GM18907 (cell line): ENCODE measurements at regions not wholly inside any gene's neighbourhood (a gene's known extent, or its start where the extent isn't known, plus 50 kb on each side); places are given as distances from the start of the nearest gene placed in this dataset.
"Not testable (repeated sequence)": the region's sequence is repeated elsewhere in the genome, so short reads cannot be mapped to it uniquely, and the experiment has no call there.

Experiments used
- ATAC-seq: cut with Tn5 transposase; IDR thresholded peaks from one replicate; pipeline ENCODE4 v1.9.1; 2021; ENCODE audit warnings: mild to moderate bottlenecking, moderate library complexity; ENCODE audit not compliant: unreplicated experiment

DNA sequence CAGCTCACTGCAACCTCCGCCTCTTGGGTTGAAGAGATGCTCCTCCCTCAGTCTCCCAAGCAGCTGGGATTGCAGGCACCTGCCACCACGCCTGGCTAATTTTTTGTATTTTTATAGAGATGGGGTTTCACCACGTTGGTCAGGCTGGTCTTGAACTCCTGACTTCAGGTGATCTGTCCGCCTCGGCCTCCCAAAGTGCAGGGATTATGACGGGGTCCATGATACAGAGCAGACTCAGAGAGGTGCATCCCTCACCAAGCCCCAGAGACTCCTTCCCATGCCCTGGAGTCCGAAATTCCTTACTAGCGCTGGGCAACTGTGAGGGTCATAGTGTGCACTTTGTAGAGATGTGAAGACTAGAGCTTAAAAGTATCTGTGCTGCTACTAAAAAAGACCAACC, 99.8 kb upstream of the IRX4 start:
- not testable (repeated sequence) for ATAC-seq

DNA sequence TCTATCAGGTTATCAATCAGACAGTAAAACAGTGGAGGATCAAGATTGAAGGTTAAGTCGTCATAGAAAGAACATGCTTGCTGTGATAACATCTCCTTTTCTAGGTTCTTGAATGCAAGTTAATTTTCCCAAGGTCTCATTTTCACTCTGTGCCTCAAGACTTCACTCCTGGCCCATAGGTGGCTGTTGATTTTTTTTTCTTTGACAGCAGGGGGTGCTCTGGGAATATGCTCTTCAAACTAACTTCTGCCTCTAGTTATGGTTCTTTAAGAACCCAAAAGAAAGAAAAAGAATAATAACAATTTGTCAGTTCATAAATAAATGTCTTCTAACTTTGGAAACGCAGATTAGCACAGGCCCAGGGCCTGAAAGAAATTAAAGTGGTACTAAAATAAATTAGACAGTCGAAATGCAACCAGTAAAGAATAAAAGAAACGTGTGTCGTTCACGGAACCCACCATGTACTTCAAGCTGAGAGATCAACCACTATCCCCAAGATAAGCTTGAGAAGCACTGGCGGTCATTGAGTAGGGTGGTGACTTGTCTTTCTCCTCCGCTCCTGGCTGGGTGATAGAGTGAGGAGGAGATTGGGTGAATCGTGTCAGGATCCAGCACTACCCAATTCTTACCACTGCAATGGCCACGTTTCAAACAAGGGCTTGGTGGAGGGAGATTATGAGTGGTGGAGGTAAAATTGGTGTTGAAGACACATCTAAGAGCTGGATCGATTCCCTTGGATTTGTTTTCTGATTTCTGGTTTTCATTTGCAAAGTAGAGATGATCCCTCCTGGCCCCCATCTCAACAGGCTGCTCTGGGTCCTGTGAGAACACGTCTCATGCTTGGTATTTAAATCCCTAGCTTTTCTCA, 93.4 kb upstream of the IRX4 start:
- ATAC-seq: no peak

DNA sequence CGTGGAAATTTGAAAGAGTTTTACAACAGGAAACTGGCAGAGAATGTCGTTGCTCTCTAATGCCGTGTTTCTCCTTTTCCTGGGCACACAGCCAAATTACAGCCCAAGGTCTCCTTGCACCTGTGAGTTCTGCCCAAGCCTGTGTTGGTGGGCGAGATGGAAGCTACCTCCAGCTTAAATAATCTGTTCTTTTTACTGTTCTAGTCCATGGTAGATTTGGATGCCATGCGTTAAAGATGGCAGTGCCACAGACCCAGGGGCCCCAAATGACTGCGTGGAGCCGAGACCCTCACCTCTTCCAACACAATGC, 92.6 kb upstream of the IRX4 start:
- ATAC-seq: no peak

DNA sequence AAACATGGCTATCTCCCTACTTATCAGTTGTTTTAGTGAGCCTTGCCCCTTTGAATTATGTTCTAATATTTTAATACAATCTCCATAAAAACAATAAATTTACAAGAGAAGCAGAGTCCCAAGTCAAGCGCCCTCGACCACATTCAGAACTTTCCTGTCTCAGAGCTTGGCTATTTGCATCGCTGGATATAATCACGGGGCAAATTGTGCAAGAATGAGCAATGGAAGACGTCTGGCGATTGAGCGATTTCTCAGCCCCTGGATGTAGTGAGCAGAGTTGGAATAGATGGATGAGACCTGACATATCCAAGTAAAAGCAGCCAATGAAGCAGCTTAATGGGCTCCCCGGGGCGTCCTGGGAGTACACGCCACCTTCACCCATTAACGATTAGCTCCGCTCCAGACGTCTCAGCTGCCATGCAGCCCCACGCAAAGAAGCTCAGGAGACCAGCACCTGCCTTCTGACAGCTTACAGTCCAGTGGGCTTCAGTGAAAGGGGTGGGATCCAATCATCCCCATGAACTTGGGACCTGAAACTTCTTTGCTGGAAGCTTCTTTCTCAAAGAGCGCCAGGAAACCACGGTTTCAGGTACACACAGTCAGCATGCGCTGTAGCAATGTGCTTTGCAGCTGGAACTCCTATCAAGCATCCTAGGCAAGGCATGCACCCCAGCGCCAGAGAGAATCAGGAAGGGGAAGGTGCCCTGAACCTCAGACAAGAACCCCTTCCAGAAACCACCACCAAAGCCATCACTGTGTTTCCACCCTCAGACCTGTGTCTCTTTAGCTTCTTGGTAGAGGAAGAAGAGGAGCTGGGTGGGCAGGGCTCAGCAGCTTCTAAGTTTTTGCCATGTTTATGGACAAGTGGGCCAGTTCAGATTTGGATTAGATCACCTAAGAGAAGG, 92.0 kb upstream of the IRX4 start:
- ATAC-seq: no peak

DNA sequence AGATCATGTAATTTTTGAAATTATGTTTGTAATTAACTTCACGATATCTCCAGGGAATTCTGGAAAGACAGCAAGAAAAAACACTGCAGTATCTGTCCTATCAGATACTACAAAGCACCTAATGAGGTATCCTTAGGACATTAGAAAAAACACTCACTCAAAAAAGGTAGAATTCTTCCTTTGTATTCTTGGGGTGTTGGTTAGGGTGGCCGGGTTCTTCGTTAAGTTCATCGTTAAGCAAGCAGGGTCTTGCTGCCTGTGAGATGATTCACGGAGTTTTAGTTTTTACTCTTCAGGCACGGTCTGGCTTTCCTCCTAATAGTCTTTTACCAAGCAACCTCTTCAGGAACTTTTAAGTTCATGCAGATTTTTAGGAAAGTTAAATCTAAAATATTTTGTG, 91.4 kb upstream of the IRX4 start:
- ATAC-seq: no peak

DNA sequence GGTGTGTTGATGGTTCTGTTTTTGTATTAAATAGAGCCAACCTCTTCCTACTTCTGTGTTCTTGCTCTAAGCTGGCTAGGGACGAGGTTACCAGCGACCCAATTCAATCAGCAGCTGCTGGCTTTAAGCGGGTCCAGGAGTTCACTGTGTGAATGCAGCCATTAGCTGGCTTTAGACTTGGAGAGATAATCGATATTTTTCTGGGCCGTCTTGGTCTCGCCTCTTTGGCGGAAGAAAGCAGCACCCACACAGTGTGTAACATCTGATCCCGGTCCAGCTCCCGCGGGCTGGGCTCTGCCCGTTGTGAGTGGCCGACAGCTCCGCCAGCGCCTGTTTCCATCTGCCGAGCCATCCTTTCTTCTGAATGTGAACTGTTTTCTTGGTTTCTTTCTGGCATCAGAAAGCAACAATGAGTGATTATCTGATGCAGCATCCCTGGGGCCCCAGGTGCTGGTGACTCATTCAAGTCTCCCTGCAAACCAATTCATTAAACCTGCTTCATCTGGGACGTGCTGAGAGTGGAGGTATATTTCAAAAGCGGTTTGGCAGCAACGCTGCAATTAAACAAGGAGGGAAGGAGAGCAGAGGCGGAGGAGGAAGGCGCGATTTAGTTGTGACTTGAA, 90.8 kb upstream of the IRX4 start:
- no peak for ATAC-seq

DNA sequence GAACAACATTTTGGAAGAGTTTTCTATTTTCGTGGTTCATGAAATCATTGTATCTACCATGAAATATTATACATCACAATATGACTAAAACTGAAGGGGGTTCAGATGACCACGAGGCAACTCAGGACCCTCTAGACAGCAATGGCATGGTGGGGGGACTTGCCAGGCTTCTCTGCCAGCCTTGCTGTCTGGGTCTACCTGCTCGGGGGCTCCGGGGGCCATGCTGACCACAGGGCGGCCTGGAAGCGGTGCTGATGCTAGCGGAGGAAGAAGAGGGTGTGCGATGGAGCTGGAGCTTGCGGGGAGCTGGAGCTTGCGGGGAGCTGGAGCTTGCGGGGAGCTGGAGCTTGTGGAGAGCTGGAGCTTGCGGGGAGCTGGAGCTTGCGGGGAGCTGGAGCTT, 89.2 kb upstream of the IRX4 start:
- no peak for ATAC-seq

DNA sequence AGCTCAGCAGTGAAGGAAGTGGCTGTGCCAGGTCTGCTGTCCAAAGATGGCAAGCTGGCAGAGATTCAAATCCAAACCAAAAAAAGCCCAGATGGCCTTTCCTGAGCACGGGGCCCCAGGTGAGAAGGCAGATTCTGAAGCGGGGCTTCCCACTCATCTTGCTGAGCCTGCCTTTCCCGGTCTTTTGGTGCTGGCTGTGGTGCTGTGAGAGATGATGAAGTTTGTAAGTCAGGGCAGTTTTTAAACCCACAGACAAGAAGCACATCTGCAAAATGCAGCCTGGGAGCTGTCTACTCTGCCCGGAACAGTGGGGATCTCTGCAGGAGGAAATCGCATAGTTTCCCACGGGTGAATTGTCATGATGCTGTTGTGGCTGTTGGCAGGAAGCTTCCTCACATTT, 85.0 kb upstream of the IRX4 start:
- no peak for ATAC-seq

DNA sequence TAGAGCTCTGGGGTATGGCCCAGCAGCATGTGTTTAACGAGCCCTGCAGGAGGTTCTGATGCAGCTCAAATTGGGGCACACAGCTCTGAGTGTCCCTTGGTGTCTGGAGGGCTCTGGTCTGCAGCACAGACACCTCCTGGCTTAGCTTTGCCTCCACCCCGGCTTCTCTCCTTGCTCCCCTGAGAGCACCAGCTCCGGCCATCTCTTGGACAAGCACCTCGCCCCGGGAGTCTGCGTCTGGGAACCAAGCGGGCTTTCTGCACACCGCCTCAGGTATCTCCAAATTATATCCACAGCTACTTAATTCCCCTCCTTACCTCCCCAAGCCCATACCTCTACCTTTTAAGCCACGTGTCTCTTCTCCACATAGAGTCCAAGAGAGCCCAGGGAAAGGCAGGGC, 83.7 kb upstream of the IRX4 start:
- no peak for ATAC-seq

DNA sequence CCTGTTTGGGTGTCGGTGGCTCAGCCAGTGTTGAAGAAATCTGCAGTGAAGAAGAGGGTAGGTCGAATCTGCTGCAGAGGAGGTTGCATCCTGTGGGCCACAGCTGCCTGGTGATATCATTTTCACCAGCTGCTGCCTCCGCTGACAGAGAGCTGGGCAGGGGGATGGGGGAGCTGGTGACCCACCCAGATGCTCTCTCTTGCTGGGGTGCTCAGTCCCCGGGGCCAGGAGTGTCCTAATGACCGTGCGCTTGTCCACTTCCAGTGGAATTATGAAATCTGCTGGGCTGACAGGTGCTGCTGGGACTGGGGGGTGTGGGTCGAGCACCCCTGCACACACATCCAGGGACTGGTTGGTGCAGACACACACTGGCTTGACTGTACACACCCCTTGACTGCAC, 83.2 kb upstream of the IRX4 start:
- ATAC-seq: no peak

DNA sequence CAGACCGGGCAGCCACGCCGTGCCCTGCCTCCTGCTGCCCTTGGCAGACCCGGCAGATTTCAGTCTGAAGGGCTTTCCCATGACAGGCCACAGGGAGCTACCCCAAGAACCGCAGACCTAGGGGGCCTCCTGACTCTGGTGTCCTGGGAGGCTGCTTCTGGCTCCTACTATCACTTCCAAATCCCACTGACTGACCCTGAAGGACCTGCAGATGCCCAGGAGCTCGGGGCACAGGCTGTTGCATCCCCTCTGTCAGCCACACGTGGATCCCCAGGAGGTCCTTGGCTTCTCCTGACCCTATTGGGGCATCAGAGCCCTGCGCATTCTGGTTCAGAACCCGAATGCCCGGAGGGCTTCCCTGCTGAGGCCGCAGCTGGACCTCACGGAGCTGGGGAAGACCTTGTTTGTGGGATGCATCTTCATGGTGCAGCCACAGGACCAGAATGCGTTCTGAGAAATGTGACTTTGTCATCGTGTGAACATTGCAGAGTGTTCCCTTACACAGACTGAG, 81.3 kb upstream of the IRX4 start:
- no peak for ATAC-seq

DNA sequence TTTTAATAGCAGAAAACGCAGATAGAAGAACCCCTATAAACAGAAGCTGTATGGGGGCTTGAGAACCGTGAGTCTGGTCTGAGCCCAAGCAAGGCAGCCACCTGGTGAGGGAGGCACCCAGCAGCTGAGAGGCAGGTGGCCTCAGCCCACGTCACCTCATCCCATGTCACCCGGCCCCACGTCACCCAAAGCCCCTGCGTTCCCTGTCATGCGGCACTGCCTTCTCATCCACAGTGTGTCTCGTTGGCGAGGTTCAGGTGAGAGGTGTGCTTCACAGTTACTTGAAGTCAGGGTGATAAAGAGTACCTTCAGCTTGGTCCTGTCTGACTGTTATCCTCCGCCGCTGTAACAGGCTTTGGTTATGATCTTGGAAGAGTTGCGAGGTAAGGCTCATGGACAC, 80.6 kb upstream of the IRX4 start:
- ATAC-seq: no peak

DNA sequence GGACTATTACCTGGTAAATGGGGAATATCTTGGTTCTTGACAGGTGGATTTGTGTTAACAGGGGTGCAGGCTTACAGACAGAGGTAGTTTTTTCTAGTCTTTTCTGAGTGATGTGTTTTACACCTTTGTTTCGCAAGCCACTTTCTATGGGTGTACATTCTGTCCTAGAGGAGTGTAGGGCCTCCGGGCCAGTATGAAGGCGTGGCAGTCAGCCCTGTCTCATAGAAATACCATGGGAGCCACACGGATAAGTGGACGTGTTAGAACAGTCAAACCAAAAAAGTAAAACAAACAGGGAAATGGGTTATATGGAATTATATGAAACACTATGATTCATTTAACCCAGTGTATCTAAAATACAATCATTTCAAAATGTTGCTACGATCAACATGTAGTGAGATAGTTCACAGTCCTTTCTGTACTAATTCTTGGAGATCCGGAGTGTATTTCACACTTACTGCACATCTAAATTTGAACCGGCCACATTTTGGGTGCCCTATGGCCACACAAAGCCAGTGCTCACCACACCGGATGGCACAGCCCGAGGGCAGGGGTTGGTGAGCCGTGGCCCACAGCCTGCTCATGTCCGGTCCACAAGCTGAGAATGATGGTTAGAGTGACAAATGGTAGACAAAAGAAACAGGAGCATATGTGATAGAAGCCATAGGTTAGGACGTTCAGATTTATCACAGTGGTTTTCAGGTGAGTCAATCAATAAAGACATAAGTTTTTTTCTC, 80.1 kb upstream of the IRX4 start:
- no peak for ATAC-seq

DNA sequence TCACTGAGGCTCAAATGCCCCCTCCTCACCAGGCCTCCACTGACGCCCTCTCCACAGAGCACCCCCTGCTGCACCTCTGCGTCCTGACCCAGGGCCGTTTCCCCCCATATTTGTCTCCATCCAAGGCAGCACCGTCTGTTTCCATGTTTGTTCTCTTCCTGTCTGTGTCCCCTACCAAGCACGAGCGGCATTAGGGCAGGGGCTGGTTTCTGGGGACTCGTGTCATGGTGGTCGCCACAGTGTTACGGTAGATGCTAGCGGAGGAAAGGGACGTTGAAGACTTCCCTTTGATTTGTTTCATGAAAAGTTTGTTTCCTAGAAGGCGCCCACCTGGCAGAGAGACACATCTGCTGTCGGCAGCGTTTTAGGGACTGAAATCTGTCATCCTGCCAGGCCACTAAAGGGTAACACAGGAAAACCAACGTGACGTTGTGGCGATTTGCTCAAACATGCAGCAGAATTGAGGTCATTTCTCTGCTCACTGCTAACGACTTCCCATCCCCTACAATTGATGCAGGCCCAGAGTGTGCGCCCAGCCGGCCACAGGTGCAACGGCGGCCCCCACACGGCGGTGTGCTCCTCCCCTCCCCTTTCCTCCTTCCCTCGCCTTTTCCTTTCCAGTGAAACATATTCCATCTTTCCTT, 79.3 kb upstream of the IRX4 start:
- no peak for ATAC-seq

DNA sequence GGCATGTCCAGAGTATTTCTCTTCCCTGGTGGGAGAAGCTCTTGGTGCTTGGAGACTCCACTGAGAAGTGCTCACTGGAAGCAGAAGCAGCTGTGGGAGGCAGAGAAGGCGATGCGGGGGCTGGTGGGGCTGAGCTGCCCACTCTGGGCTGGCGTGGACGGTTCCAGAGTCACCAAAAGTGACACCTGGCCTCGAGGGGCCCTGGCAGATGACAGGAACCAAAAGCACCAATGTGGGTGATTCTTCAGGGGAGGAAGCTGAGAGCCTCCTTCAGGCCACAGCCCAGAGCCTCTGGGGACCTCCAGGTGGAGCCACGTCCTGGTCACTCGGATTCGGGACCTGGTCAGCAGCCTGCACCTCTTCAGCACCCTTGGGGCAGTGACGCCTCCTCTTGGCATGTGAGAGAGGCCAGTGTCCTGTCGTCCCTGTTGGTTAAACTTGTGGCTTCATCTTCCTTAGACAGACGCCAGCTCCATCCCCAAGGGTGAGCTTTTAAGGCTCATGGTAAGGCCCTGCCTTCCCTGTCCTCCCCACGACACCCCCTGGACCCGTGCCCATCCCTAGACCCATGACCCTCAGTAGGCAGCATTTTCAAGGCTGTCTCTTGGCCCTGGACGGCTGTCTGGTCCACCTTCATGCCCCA, 78.7 kb upstream of the IRX4 start:
- ATAC-seq: no peak

DNA sequence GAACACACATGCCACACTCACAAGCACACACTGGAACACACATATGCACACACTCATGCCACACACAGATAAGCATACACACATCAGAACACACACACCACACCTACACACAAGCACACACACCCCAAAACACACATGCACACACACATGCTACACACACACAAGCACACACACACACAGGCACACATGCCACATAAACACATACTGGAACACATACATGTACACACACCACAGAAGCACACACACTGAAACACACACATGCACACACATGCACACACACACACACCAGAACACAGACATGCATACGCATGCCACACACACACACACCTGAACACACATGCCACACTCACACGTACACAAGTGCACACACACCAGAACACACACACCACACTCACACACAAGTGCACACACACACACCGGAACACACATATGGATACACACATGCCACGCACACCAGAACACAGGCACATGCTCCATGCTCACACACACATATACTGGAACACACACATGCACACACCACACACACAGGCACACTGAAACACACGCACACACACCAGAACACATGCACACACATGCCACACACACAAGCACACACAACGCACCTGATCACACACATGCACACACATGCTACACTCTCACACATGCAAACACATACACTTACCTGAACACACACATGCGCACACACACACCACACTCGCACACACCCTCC, 78.0 kb upstream of the IRX4 start:
- no peak for ATAC-seq

DNA sequence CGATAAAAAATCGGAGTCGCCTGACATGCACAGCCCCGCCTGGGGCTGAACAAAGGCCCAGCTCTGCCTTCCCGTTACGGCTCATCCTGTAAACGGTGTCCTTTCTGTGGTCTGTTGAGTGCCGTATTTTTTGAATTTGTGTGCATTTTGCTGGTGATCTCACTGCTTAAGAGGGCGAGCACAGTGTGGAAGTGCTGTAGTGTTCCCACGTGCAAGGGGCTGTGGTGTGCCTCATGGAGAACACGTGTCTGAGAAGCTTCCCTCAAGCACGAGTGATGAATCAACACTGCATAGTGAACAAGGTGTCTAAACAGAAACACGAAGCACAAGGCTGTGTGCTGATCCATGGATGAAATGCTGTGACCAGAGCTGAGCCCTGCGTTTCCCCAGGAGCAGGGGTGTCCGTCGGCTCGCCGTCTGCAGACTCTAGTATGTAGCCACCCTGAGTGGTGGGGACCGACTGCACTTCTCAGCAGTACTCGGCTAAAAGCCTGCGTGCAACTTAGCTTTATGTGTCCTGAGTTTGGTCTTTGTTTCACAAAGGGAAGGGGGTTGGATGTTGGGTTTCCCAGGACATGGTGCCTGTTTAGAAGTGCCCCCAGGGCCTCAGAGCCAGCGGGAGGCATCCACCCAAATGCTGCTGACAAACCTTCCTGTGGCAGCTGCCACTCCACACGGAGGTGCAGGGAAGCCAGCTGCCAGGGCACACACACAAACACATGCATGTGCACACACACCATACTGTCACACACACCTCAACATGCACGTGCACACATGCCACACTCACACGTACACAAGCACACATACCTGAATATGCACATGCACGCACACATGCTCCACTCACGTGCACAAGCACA, 77.2 kb upstream of the IRX4 start:
- no peak for ATAC-seq

DNA sequence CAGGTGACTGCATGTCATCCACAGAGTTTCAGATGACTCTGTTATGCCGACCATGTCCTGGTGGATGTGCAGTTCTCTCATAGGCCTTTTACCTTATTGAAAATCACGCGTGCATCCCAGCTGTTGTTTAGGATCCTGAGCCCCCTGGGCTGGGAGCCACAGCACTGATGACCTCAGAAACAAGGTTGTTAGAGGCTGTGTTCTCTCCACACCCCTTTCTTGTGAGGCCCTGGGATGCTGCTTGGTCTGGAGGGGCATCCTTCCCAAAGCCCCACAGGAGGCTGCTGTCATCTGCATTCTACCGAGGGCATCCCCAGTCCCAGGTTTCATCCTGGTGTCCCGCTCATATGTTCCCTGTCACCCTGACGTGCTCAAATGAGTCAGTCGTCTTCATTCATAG, 76.5 kb upstream of the IRX4 start:
- no peak for ATAC-seq
